B cell (primary cell): ENCODE measurements at regions not wholly inside any gene's neighbourhood (a gene's known extent, or its start where the extent isn't known, plus 50 kb on each side); places are given as distances from the start of the nearest gene placed in this dataset.

Experiments used
- ATAC-seq: fragments of 200-7000 bp; cut with Tn5 transposase; one replicate; pipeline ENCODE4 v1.10.0; 2021; ENCODE audit warnings: low read depth, mild to moderate bottlenecking, moderate number of reproducible peaks, moderate library complexity
- CTCF ChIA-PET: fragments of 350-600 bp; sonication (Branson Sonifier 250); formaldehyde crosslinking; loops from one replicate; lab custom pipeline; 2021; ENCODE audit warnings: antibody characterized with exemption, inconsistent platforms; lab: Charles Lee
- POLR2A ChIA-PET: fragments of 350-600 bp; sonication (Branson Sonifier 250); formaldehyde crosslinking; loops from one replicate; lab custom pipeline; 2021; ENCODE audit warnings: antibody characterized with exemption; lab: Charles Lee
- DNase-seq: peaks from one replicate; pipeline ENCODE4 v3.0.0; 2013
- H2AFZ ChIP-seq: 2 replicates; pipeline ENCODE4 v1.6.1; 2012; ENCODE audit warnings: mild to moderate bottlenecking, low read depth, low read length; ENCODE audit not compliant: insufficient read depth, poor library complexity, severe bottlenecking
- H3K27ac ChIP-seq, 2 donors: 1 replicate in 1 of 2; 2 replicates in 1 of 2; pipeline ENCODE4 v1.5.1; 2012 to 2013; ENCODE audit warnings: low read length in 2 of 2, mild to moderate bottlenecking in 2 of 2, moderate library complexity in 1 of 2
- H3K27me3 ChIP-seq, 4 experiments: fragments of 200-600 bp in 1 of 4; sonication (generic) in 1 of 4; replicated peaks in 1 of 4; 1 replicate in 2 of 4; 2 replicates in 2 of 4; pipeline versions ENCODE4 v1.6.1 to v1.7.0; 2013 to 2016; ENCODE audit warnings: low read length in 3 of 4, mild to moderate bottlenecking in 2 of 4, mixed read lengths in 1 of 4, moderate library complexity in 1 of 4; ENCODE audit not compliant: insufficient read depth in 4 of 4, control insufficient read depth in 3 of 4; ENCODE audit errors: control extremely low read depth in 1 of 4
- H3K36me3 ChIP-seq, 2 experiments: replicated peaks in 1 of 2; 1 replicate in 1 of 2; 2 replicates in 1 of 2; pipeline versions ENCODE4 v1.6.1 to v1.7.1; 2013; ENCODE audit warnings: low read length in 1 of 2; ENCODE audit not compliant: insufficient read depth in 2 of 2, control insufficient read depth in 1 of 2; ENCODE audit errors: control extremely low read depth in 1 of 2, extremely low read depth in 1 of 2
- H3K4me1 ChIP-seq, 2 donors: fragments of 200-600 bp in 1 of 2; sonication (generic) in 1 of 2; 1 replicate in 1 of 2; 2 replicates in 1 of 2; pipeline versions ENCODE4 v1.5.1 to v1.6.1; 2013 to 2017; ENCODE audit warnings: low read length in 2 of 2; ENCODE audit not compliant: control insufficient read depth in 2 of 2, insufficient read depth in 2 of 2
- H3K4me2 ChIP-seq: replicated peaks from 2 replicates; pipeline ENCODE3; 2012; ENCODE audit warnings: mild to moderate bottlenecking, low read depth, low read length; ENCODE audit not compliant: poor library complexity, severe bottlenecking
- H3K4me3 ChIP-seq, 5 experiments: fragments of 200-600 bp in 1 of 5; sonication (generic) in 1 of 5; 1 replicate in 3 of 5; 2 replicates in 2 of 5; pipeline versions ENCODE4 v1.5.1 to v1.7.0; 2011 to 2016; ENCODE audit warnings: low read length in 4 of 5, mild to moderate bottlenecking in 4 of 5, low read depth in 2 of 5, control low read depth in 1 of 5, moderate library complexity in 1 of 5; ENCODE audit not compliant: insufficient read depth in 1 of 5; ENCODE audit errors: control extremely low read depth in 1 of 5, extremely low read depth in 1 of 5
- H3K79me2 ChIP-seq: fragments of 200-600 bp; sonication (generic); one replicate; pipeline ENCODE4 v1.6.0; 2016; ENCODE audit warnings: low read length; ENCODE audit not compliant: control insufficient read depth, insufficient read depth
- H3K9ac ChIP-seq: fragments of 200-600 bp; sonication (generic); 2 replicates; pipeline ENCODE4 v1.6.1; 2017; ENCODE audit warnings: mild to moderate bottlenecking, low read length, moderate library complexity
- H3K9me3 ChIP-seq, 3 donors: one replicate each; pipeline versions ENCODE4 v1.6.1 to v1.7.1; 2013; ENCODE audit warnings: low read length in 2 of 3; ENCODE audit not compliant: control insufficient read depth in 2 of 3, insufficient read depth in 1 of 3; ENCODE audit errors: control extremely low read depth in 1 of 3
- H4K20me1 ChIP-seq: 2 replicates; pipeline ENCODE4 v1.6.0; 2012; ENCODE audit warnings: mild to moderate bottlenecking, low read length; ENCODE audit not compliant: insufficient read depth, control insufficient read depth, poor library complexity, severe bottlenecking
- H3K27ac Mint-ChIP-seq: one replicate; pipeline ENCODE4 v1.8.0; 2021; ENCODE audit warnings: mixed read lengths
- H3K27me3 Mint-ChIP-seq: one replicate; pipeline ENCODE4 v1.8.0; 2021; ENCODE audit warnings: mixed read lengths
- H3K4me1 Mint-ChIP-seq: one replicate; pipeline ENCODE4 v1.8.0; 2021; ENCODE audit warnings: mixed read lengths
- H3K4me3 Mint-ChIP-seq: one replicate; pipeline ENCODE4 v1.8.0; 2021; ENCODE audit warnings: mixed read lengths
- H3K9me3 Mint-ChIP-seq: one replicate; pipeline ENCODE4 v1.8.0; 2022; ENCODE audit warnings: mixed read lengths; ENCODE audit not compliant: insufficient read depth
- EZH2 ChIP-seq: IDR thresholded peaks from 2 replicates; pipeline ENCODE4 v1.6.1; 2012; ENCODE audit warnings: borderline replicate concordance, low read depth, mild to moderate bottlenecking, moderate library complexity, low read length; ENCODE audit not compliant: insufficient read depth, poor library complexity, severe bottlenecking
- WGBS: methylation state at CpG from one replicate; pipeline ENCODE4 v1.1.5; 2013; ENCODE audit warnings: missing lambda C conversion rate; ENCODE audit not compliant: insufficient coverage; 5-methylcytosine and 5-hydroxymethylcytosine counted together
- intact Hi-C: fragments of 100-400 bp; cut with micrococcal nuclease; formaldehyde crosslinking; loops from one replicate; pipeline ENCODE4 v1.10.0; 2022
- TF ChIP-seq, protein P1 (sequence below): fragments of 200-600 bp; IDR thresholded peaks from one replicate; pipeline ENCODE4 v1.8.0; 2022; ENCODE audit warnings: antibody characterized with exemption, mild to moderate bottlenecking

DNA sequence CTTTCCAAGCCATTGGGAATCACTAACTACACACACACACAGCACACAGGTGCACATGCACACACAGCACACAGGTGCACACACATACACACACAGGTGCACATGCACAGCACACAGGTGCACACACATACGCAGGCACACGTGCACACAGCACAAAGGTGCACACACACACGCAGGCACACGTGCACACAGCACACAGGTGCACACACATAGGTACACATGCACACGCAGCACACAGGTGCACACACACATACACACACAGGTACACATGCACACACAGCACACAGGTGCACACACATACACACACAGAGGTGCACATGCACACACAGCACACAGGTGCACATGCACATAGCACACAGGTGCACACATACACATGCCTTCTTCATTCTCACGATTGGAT lies 80.9 kb downstream of the HMX1 start:
- Histone ChIP-seq H4K20me1 (no peaks in the 10 kb centered on the region), H3K4me3 (no peak overlapping the region), H3K4me1 (no peaks in the 10 kb centered on the region), H3K79me2 (no peaks in the 10 kb centered on the region), H3K4me2 (no peak overlapping the region), H3K27ac (no peak overlapping the region), H3K27me3 (no peaks in the 10 kb centered on the region), H3K9me3 (peaks cover 0 to 25% (median 0%) of the 10 kb centered on the region in 3 donors), H3K9ac (no peak overlapping the region), H2AFZ (no peak overlapping the region), H3K36me3 (no peaks in the 10 kb centered on the region)
- Mint-ChIP-seq H3K27ac (no peak overlapping the region), H3K4me1 (no peaks in the 10 kb centered on the region), H3K9me3 (no peaks in the 10 kb centered on the region), H3K4me3 (no peak overlapping the region), H3K27me3 (no peaks in the 10 kb centered on the region)
- CTCF ChIA-PET = no interaction called here
- intact Hi-C loops = no loop called here
- POLR2A ChIA-PET = no interaction called here
- ATAC-seq (no peak), DNase-seq (no peak)
- no peak for TF ChIP-seq EZH2
- TF ChIP-seq, protein P1, sequence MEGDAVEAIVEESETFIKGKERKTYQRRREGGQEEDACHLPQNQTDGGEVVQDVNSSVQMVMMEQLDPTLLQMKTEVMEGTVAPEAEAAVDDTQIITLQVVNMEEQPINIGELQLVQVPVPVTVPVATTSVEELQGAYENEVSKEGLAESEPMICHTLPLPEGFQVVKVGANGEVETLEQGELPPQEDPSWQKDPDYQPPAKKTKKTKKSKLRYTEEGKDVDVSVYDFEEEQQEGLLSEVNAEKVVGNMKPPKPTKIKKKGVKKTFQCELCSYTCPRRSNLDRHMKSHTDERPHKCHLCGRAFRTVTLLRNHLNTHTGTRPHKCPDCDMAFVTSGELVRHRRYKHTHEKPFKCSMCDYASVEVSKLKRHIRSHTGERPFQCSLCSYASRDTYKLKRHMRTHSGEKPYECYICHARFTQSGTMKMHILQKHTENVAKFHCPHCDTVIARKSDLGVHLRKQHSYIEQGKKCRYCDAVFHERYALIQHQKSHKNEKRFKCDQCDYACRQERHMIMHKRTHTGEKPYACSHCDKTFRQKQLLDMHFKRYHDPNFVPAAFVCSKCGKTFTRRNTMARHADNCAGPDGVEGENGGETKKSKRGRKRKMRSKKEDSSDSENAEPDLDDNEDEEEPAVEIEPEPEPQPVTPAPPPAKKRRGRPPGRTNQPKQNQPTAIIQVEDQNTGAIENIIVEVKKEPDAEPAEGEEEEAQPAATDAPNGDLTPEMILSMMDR = no peak
- 88% methylated on average over 6 of the region's 6 CpGs for WGBS

DNA sequence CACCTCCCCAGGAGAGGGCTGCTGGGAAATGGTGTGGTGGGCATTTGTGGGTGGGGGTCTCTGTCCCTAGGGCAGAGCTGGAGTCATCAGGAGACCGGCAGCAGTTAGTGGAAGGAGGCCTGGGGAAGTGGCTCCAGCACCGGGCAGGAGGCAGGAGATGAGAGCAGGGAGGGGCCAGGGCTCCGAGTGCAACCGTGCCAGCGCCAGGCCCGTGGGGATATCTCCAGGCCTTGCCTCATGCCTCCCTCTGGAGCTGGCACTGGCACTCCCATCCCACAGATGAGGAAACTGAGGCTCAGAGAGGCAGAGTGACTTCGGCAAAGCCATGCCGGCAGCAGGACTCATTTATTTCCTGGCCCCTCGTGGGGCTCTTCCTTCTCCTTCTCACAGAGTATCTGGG lies 83.5 kb downstream of the HMX1 start:
- CTCF ChIA-PET = no interaction called here
- POLR2A ChIA-PET = no interaction called here
- H3K4me1 ChIP-seq = no peaks in the 10 kb centered on the region
- H3K9ac ChIP-seq = no peak overlapping the region
- no peaks in the 10 kb centered on the region for H3K36me3 ChIP-seq
- no peaks in the 10 kb centered on the region for H4K20me1 ChIP-seq
- H3K27ac Mint-ChIP-seq = no peak overlapping the region
- no peak overlapping the region for H3K27ac ChIP-seq
- TF ChIP-seq, protein P1 = no peak
- no peak for TF ChIP-seq EZH2
- no peak overlapping the region for H3K4me3 Mint-ChIP-seq
- H3K27me3 Mint-ChIP-seq = no peaks in the 10 kb centered on the region
- H2AFZ ChIP-seq = no peak overlapping the region
- 85% methylated on average over 9 of the region's 9 CpGs for WGBS
- H3K9me3 Mint-ChIP-seq = no peaks in the 10 kb centered on the region
- intact Hi-C loops = no loop called here
- no peak for DNase-seq
- no peak overlapping the region for H3K4me3 ChIP-seq
- no peaks in the 10 kb centered on the region for H3K79me2 ChIP-seq
- H3K4me2 ChIP-seq = no peak overlapping the region
- H3K4me1 Mint-ChIP-seq = no peaks in the 10 kb centered on the region
- H3K9me3 ChIP-seq = peaks cover 0 to 27% (median 0%) of the 10 kb centered on the region in 3 donors
- H3K27me3 ChIP-seq = no peaks in the 10 kb centered on the region
- no peak for ATAC-seq
